PFSK-1 (cell line): ENCODE measurements at regions not wholly inside any gene's neighbourhood (a gene's known extent, or its start where the extent isn't known, plus 50 kb on each side); places are given as distances from the start of the nearest gene placed in this dataset.

Experiments used
- POLR2AphosphoS5 ChIP-seq: IDR thresholded peaks from 2 replicates; pipeline ENCODE4 v1.6.1; 2012; ENCODE audit warnings: low read depth, mild to moderate bottlenecking, control low read depth, low read length, moderate library complexity
- SIN3A ChIP-seq: IDR thresholded peaks from 2 replicates; pipeline ENCODE4 v1.6.1; 2012; ENCODE audit warnings: mild to moderate bottlenecking, low read length, moderate library complexity, borderline replicate concordance; ENCODE audit not compliant: insufficient read depth
- TF ChIP-seq, protein P1 (sequence below), 2 experiments: IDR thresholded peaks; 2 replicates each; pipeline versions ENCODE4 v1.6.1 to v1.8.0; 2011 to 2012; ENCODE audit warnings: low read depth in 2 of 2, low read length in 2 of 2, control low read depth in 1 of 2, inconsistent platforms in 1 of 2, mild to moderate bottlenecking in 1 of 2, moderate library complexity in 1 of 2; ENCODE audit not compliant: insufficient read depth in 1 of 2

DNA sequence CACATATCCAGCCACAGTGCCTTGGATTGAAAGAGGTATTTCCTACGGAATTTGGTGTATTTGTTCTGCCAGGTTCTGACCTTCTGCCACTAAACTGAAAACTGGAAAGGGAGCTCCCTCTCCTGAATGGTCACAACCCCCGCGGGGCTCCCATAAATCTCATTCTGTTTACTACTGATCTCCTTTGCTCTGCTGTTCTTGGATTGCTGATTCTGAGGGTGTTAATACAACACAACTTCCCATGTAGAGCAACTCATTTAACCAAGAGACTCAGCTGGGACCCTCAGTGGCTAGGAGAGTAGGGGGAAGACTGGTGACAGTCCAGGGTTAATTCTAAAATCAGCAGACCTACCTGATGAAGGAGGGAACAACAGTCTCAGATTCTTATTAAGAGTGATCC, 662.9 kb downstream of the INHBA start:
- TF ChIP-seq SIN3A (no peak), POLR2AphosphoS5 (no peak)
- TF ChIP-seq, protein P1, sequence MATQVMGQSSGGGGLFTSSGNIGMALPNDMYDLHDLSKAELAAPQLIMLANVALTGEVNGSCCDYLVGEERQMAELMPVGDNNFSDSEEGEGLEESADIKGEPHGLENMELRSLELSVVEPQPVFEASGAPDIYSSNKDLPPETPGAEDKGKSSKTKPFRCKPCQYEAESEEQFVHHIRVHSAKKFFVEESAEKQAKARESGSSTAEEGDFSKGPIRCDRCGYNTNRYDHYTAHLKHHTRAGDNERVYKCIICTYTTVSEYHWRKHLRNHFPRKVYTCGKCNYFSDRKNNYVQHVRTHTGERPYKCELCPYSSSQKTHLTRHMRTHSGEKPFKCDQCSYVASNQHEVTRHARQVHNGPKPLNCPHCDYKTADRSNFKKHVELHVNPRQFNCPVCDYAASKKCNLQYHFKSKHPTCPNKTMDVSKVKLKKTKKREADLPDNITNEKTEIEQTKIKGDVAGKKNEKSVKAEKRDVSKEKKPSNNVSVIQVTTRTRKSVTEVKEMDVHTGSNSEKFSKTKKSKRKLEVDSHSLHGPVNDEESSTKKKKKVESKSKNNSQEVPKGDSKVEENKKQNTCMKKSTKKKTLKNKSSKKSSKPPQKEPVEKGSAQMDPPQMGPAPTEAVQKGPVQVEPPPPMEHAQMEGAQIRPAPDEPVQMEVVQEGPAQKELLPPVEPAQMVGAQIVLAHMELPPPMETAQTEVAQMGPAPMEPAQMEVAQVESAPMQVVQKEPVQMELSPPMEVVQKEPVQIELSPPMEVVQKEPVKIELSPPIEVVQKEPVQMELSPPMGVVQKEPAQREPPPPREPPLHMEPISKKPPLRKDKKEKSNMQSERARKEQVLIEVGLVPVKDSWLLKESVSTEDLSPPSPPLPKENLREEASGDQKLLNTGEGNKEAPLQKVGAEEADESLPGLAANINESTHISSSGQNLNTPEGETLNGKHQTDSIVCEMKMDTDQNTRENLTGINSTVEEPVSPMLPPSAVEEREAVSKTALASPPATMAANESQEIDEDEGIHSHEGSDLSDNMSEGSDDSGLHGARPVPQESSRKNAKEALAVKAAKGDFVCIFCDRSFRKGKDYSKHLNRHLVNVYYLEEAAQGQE (IDR thresholded peaks at IDR 0.05; ENCODE audit: insufficient read depth in 1 of 2, low read depth in 2 of 2, low read length in 2 of 2): no peak
